ENCODE measurements at regions not wholly inside any gene's neighbourhood (a gene's known extent, or its start where the extent isn't known, plus 50 kb on each side); places are given as distances from the start of the nearest gene placed in this dataset.

- peak; percentile 71 to 76 for TF ChIP-seq CTCF (conservative IDR thresholded peaks at IDR 0.05 in 1 of 2, IDR thresholded peaks at IDR 0.05 in 1 of 2; ENCODE audit: extremely low read depth in 1 of 2, insufficient read depth in 1 of 2, low read depth in 1 of 2, low read length in 2 of 2)
- no peak for TF ChIP-seq EZH2 (IDR thresholded peaks at IDR 0.05; ENCODE audit: borderline replicate concordance, low read length)
These were observed 220.8 kb upstream of the PRSS58 start for GRCh38 chr7:142478479-142479220.
